ENCODE measurements at regions not wholly inside any gene's neighbourhood (a gene's known extent, or its start where the extent isn't known, plus 50 kb on each side); places are given as distances from the start of the nearest gene placed in this dataset.
"Not testable (repeated sequence)": the region's sequence is repeated elsewhere in the genome, so short reads cannot be mapped to it uniquely, and the experiment has no call there.

DNA sequence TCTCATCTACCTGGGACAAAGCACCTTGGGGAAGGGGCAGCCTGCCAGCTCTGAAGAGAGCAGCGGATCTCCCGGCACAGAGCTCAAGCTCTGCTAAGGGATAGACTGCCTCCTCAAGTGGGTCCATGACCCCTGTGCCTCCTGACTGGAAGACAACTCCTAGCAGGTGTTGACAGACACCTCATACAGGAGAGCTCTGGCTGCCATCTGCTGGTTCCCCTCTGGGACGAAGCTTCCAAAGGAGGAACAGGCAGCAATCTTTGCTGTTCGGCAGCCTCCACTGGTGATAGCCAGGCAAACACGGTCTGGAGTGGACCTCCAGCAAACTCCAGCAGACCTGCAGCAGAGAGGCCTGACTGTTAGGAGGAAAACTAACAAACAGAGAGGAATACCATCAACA is 549.9 kb upstream of the LRATD1 start:
- no peaks in the 10 kb centered on the region for H3K36me3 ChIP-seq (replicated peaks)
- in situ Hi-C loops (cut with HindIII; ENCODE audit: low pct_ligation_motif_present, low sequenced_read_pairs): no loop called here
- no peak overlapping the region for H3K4me3 ChIP-seq (ENCODE audit: low read depth, low read length)
- DNase-seq: no peak
- no peaks in the 10 kb centered on the region for H3K27me3 ChIP-seq (replicated peaks)
- TF ChIP-seq, protein P1, sequence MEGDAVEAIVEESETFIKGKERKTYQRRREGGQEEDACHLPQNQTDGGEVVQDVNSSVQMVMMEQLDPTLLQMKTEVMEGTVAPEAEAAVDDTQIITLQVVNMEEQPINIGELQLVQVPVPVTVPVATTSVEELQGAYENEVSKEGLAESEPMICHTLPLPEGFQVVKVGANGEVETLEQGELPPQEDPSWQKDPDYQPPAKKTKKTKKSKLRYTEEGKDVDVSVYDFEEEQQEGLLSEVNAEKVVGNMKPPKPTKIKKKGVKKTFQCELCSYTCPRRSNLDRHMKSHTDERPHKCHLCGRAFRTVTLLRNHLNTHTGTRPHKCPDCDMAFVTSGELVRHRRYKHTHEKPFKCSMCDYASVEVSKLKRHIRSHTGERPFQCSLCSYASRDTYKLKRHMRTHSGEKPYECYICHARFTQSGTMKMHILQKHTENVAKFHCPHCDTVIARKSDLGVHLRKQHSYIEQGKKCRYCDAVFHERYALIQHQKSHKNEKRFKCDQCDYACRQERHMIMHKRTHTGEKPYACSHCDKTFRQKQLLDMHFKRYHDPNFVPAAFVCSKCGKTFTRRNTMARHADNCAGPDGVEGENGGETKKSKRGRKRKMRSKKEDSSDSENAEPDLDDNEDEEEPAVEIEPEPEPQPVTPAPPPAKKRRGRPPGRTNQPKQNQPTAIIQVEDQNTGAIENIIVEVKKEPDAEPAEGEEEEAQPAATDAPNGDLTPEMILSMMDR (IDR thresholded peaks at IDR 0.05; ENCODE audit: low read depth, low read length, missing control alignments): no peak
- no peak overlapping the region for H3K27ac ChIP-seq

GRCh38 chr2:14094592-14094991 is 537.9 kb upstream of the LRATD1 start:
- Histone ChIP-seq H3K36me3 (replicated peaks) (no peaks in the 10 kb centered on the region), H3K27me3 (replicated peaks) (no peaks in the 10 kb centered on the region), H3K27ac (no peak overlapping the region), H3K4me3 (ENCODE audit: low read depth, low read length) (no peak overlapping the region)
- TF ChIP-seq, protein P1 (IDR thresholded peaks at IDR 0.05; ENCODE audit: low read depth, low read length, missing control alignments): no peak
- DNase-seq: no peak
- in situ Hi-C loops (cut with HindIII; ENCODE audit: low pct_ligation_motif_present, low sequenced_read_pairs): no loop called here

- DNase-seq; H3K36me3 ChIP-seq (replicated peaks); H3K27ac ChIP-seq; H3K4me3 ChIP-seq (ENCODE audit: low read depth, low read length); in situ Hi-C loops (cut with HindIII; ENCODE audit: low pct_ligation_motif_present, low sequenced_read_pairs); H3K27me3 ChIP-seq (replicated peaks): not testable (repeated sequence)
These were observed 533.4 kb upstream of the LRATD1 start for GRCh38 chr2:14099101-14099500.

DNA sequence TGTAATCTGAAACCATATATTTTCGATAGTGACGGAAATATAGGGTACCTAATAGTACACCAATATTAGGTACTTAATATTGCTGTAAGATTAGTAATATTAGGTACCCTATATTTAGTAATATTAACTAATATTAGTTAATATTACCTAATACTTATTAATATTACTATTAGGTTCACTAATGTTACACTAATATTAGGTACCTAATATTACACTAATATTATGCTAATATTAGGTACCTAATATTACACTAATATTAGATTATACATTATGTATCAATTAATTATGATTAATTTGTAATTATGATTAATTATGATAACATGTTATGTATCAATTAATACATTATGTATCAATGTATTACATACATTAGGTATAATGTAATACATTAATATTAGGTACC is 518.2 kb upstream of the LRATD1 start:
- Histone ChIP-seq H3K36me3 (replicated peaks) (no peaks in the 10 kb centered on the region), H3K4me3 (ENCODE audit: low read depth, low read length) (no peak overlapping the region), H3K27ac (no peak overlapping the region), H3K27me3 (replicated peaks) (no peaks in the 10 kb centered on the region)
- no peak for DNase-seq
- TF ChIP-seq, protein P1 (IDR thresholded peaks at IDR 0.05; ENCODE audit: low read depth, low read length, missing control alignments): no peak
- in situ Hi-C loops (cut with HindIII; ENCODE audit: low pct_ligation_motif_present, low sequenced_read_pairs): no loop called here

GRCh38 chr2:14120376-14120775 is 512.1 kb upstream of the LRATD1 start:
- in situ Hi-C loops (cut with HindIII; ENCODE audit: low pct_ligation_motif_present, low sequenced_read_pairs): no loop called here
- DNase-seq: no peak
- TF ChIP-seq, protein P1 (IDR thresholded peaks at IDR 0.05; ENCODE audit: low read depth, low read length, missing control alignments): no peak
- H3K4me3 ChIP-seq (ENCODE audit: low read depth, low read length): no peak overlapping the region
- H3K27me3 ChIP-seq (replicated peaks): no peaks in the 10 kb centered on the region
- H3K27ac ChIP-seq: no peak overlapping the region
- no peaks in the 10 kb centered on the region for H3K36me3 ChIP-seq (replicated peaks)

DNA sequence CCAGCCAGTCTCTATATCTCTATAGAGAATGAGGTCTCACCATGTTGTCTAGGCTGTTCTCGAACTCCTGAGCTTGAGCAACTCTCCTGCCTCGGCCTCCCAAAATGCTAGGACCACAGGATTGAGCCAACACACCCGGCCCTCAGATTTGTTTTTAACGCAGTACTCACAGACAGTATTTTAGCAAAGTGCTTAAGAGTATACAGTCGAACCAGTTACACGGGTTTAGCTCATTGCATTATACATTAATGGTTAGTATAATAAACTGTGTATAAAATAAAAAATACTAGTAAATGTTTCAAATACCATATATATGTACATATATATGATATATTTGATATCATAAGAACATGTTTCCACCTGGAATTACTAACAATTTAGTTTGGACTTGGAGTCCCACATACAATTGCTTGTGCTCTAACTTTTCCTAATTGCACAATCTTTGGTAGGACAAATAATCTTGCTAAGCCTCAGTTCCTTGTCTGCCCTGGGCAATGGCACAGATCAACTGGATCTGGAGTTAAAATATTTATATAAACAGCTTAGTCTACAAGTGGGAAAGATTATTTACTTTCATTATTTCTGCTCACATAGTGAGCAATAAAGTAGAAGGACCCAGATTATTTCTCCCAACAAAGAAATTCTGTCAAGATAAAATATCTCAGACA is 508.9 kb upstream of the LRATD1 start:
- no peaks in the 10 kb centered on the region for H3K36me3 ChIP-seq (replicated peaks)
- H3K27me3 ChIP-seq (replicated peaks): no peaks in the 10 kb centered on the region
- H3K27ac ChIP-seq: no peak overlapping the region
- H3K4me3 ChIP-seq (ENCODE audit: low read depth, low read length): no peak overlapping the region
- DNase-seq: no peak
- in situ Hi-C loops (cut with HindIII; ENCODE audit: low pct_ligation_motif_present, low sequenced_read_pairs): no loop called here
- TF ChIP-seq, protein P1 (IDR thresholded peaks at IDR 0.05; ENCODE audit: low read depth, low read length, missing control alignments): no peak

Measured in brain microvascular endothelial cell (primary cell).